Loucy (cell line): ENCODE measurements at regions not wholly inside any gene's neighbourhood (a gene's known extent, or its start where the extent isn't known, plus 50 kb on each side); places are given as distances from the start of the nearest gene placed in this dataset.
"Not testable (repeated sequence)": the region's sequence is repeated elsewhere in the genome, so short reads cannot be mapped to it uniquely, and the experiment has no call there.

Experiments used
- H2AFZ ChIP-seq: fragments of 200-600 bp; sonication (generic); 2 replicates; pipeline ENCODE4 v1.6.0; 2016; ENCODE audit warnings: antibody characterized with exemption, mild to moderate bottlenecking, low read length, moderate library complexity
- H3F3A ChIP-seq: fragments of 200-600 bp; 2 replicates; pipeline ENCODE4 v1.6.0; 2016; ENCODE audit warnings: antibody characterized with exemption, low read depth, mild to moderate bottlenecking
- H3K27me3 ChIP-seq: fragments of 200-600 bp; sonication (generic); 2 replicates; pipeline ENCODE4 v1.6.1; 2014; ENCODE audit warnings: low read length, mild to moderate bottlenecking; ENCODE audit not compliant: insufficient read depth, poor library complexity, severe bottlenecking
- H3K36me3 ChIP-seq: fragments of 200-600 bp; sonication (generic); 2 replicates; pipeline ENCODE4 v1.6.1; 2016; ENCODE audit warnings: low read length; ENCODE audit not compliant: insufficient read depth
- H3K4me1 ChIP-seq: fragments of 200-600 bp; sonication (generic); 2 replicates; pipeline ENCODE4 v1.5.1; 2014; ENCODE audit warnings: low read length, mild to moderate bottlenecking; ENCODE audit not compliant: insufficient read depth, poor library complexity, severe bottlenecking
- H3K4me2 ChIP-seq: fragments of 200-600 bp; sonication (generic); 2 replicates; pipeline ENCODE4 v1.6.0; 2014; ENCODE audit warnings: antibody characterized with exemption, low read length, low read depth, mild to moderate bottlenecking; ENCODE audit not compliant: poor library complexity, severe bottlenecking
- H3K4me3 ChIP-seq: fragments of 200-600 bp; sonication (generic); 2 replicates; pipeline ENCODE4 v1.5.1; 2014; ENCODE audit warnings: low read length, mild to moderate bottlenecking, mixed read lengths; ENCODE audit not compliant: poor library complexity, severe bottlenecking
- H3K79me2 ChIP-seq: fragments of 200-600 bp; sonication (generic); 2 replicates; pipeline ENCODE4 v1.6.1; 2014; ENCODE audit warnings: low read length; ENCODE audit not compliant: insufficient read depth
- H3K9ac ChIP-seq: fragments of 200-600 bp; sonication (generic); 2 replicates; pipeline ENCODE4 v1.6.0; 2014; ENCODE audit warnings: mild to moderate bottlenecking, low read depth, low read length, moderate library complexity; ENCODE audit not compliant: poor library complexity, severe bottlenecking
- H3K9me2 ChIP-seq: fragments of 200-600 bp; sonication (generic); replicated peaks from 2 replicates; pipeline ENCODE4 v1.6.1; 2016; ENCODE audit warnings: low read depth, low read length, mixed read lengths
- H3K9me3 ChIP-seq: fragments of 200-600 bp; sonication (generic); 2 replicates; pipeline ENCODE4 v1.6.1; 2014; ENCODE audit warnings: mild to moderate bottlenecking, antibody characterized with exemption, low read length, low read depth; ENCODE audit not compliant: insufficient read depth
- H4K20me1 ChIP-seq: fragments of 200-600 bp; sonication (generic); 2 replicates; pipeline ENCODE4 v1.6.0; 2014; ENCODE audit warnings: antibody characterized with exemption, low read length, mild to moderate bottlenecking; ENCODE audit not compliant: insufficient read depth, poor library complexity, severe bottlenecking
- EZH2phosphoT487 ChIP-seq: fragments of 200-600 bp; IDR thresholded peaks from 2 replicates; pipeline ENCODE4 v1.6.1; 2018; ENCODE audit warnings: antibody characterized with exemption, mild to moderate bottlenecking, moderate library complexity, borderline replicate concordance
- TF ChIP-seq, protein P1 (sequence below): fragments of 200-600 bp; sonication (generic); conservative IDR thresholded peaks from 2 replicates; pipeline ENCODE4 v1.5.1; 2014; ENCODE audit warnings: mild to moderate bottlenecking, antibody characterized with exemption, low read length

DNA sequence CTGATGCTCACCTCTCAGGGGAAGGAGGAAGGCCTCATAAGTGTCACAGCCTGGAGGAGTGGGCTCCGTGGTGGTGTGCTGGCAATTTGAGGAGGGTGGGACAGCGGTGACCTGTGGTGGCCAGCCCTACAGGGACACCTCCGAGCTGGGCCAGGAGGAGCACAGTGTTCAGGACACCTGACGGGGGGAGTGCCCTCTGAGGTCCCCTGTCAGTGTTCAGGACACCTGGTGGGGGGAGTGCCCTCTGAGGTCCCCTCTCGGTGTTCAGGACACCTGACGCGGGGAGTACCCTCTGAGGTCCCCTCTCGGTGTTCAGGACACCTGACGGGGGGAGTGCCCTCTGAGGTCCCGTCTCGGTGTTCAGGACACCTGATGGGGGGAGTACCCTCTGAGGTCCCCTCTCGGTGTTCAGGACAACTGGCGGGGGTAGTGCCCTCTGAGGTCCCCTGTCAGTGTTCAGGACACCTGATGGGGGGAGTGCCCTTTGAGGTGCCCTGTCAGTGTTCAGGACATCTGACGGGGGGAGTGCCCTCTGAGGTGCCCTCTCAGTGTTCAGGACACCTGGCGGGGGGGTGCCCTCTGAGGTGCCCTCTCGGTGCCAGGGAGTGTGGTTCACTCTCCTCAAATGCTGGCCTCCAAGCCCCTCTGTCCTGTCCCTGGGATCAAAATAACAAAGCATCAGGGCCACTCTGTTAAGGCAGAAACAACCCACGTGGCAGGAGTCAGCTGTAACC lies 73.4 kb upstream of the ZNF469 start:
- Histone ChIP-seq H3K79me2 (no peaks in the 10 kb centered on the region), H3K9me3 (no peaks in the 10 kb centered on the region; the same call in 1 of the 2 replicates), H3F3A (no peaks in the 10 kb centered on the region), H4K20me1 (no peaks in the 10 kb centered on the region), H2AFZ (no peak overlapping the region), H3K4me1 (no peaks in the 10 kb centered on the region), H3K27me3 (no peaks in the 10 kb centered on the region), H3K9ac (no peak overlapping the region), H3K4me3 (no peak overlapping the region), H3K9me2 (no peaks in the 10 kb centered on the region), H3K36me3 (no peaks in the 10 kb centered on the region), H3K4me2 (no peak overlapping the region)
- TF ChIP-seq, protein P1, sequence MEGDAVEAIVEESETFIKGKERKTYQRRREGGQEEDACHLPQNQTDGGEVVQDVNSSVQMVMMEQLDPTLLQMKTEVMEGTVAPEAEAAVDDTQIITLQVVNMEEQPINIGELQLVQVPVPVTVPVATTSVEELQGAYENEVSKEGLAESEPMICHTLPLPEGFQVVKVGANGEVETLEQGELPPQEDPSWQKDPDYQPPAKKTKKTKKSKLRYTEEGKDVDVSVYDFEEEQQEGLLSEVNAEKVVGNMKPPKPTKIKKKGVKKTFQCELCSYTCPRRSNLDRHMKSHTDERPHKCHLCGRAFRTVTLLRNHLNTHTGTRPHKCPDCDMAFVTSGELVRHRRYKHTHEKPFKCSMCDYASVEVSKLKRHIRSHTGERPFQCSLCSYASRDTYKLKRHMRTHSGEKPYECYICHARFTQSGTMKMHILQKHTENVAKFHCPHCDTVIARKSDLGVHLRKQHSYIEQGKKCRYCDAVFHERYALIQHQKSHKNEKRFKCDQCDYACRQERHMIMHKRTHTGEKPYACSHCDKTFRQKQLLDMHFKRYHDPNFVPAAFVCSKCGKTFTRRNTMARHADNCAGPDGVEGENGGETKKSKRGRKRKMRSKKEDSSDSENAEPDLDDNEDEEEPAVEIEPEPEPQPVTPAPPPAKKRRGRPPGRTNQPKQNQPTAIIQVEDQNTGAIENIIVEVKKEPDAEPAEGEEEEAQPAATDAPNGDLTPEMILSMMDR, result no peak
- TF ChIP-seq EZH2phosphoT487, result no peak

DNA sequence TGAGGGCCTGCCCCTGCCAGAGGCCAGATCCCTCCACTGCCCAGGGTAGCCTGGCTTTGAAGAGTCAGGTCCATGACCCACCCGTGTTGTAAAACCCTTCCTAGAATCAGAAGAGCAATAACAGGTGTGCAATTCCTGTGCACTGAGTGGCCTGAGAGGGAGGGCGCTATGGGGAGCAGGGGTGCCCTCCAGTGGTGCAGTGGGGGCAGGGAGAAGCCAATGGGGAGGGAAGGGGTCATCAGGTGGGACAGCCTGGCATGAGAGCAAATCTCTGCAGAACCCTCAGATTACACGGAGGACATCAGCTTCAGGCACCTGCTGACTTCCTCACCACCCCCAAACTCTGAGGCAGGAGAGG lies 72.9 kb upstream of the ZNF469 start:
- Histone ChIP-seq H3K4me2 (no peak overlapping the region), H3K4me1 (no peaks in the 10 kb centered on the region), H3F3A (no peaks in the 10 kb centered on the region), H3K4me3 (no peak overlapping the region), H3K9me3 (no peaks in the 10 kb centered on the region; the same call in 1 of the 2 replicates), H3K27me3 (no peaks in the 10 kb centered on the region), H3K79me2 (no peaks in the 10 kb centered on the region), H3K9ac (no peak overlapping the region), H3K36me3 (no peaks in the 10 kb centered on the region), H4K20me1 (no peaks in the 10 kb centered on the region), H2AFZ (no peak overlapping the region), H3K9me2 (no peaks in the 10 kb centered on the region)
- TF ChIP-seq, protein P1, result no peak
- no peak for TF ChIP-seq EZH2phosphoT487

DNA sequence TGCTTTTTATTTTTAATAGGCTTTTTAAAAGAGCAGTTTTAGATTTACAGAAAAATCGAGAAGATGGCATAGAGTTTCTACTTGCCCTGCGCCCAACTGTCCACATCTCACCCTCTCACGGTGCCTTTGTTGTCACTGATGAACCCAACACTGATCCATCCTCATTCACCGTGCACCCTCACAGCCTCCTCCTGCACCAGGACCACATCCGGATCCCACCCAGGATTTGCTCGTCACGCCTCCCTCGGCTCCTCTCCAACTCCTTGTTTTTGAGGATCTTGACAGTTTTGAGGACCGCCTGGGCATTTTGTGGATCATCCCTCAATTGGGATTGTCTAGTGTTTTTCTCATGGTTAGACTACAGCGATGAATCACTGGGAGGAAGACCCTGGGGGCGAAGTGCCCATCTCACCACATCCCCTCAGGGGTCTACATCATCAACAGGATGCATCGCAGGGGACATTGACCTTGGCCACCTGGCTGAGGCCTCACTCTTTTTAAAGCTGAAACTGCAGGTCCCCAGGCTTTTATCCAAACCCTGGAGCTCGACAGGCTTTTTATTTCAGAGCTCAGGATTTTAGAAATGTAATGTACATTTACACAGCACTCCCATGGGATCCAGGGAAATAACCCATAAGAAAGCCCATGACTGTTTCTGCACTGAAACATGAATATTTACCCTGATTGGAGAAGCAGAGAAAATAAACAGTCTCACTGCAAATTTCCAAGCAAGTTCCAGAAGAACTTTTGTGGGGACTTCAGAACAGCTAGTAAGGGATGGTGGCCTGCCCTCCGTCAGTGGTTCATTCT lies 71.8 kb upstream of the ZNF469 start:
- Histone ChIP-seq H3K4me2 (no peak overlapping the region), H3K27me3 (no peaks in the 10 kb centered on the region), H3K9ac (no peak overlapping the region), H4K20me1 (no peaks in the 10 kb centered on the region), H3K4me3 (no peak overlapping the region), H3K36me3 (no peaks in the 10 kb centered on the region), H3F3A (no peaks in the 10 kb centered on the region), H3K9me3 (no peaks in the 10 kb centered on the region), H3K9me2 (no peaks in the 10 kb centered on the region), H2AFZ (no peak overlapping the region), H3K4me1 (no peaks in the 10 kb centered on the region), H3K79me2 (no peaks in the 10 kb centered on the region)
- TF ChIP-seq, protein P1, result no peak
- no peak for TF ChIP-seq EZH2phosphoT487

DNA sequence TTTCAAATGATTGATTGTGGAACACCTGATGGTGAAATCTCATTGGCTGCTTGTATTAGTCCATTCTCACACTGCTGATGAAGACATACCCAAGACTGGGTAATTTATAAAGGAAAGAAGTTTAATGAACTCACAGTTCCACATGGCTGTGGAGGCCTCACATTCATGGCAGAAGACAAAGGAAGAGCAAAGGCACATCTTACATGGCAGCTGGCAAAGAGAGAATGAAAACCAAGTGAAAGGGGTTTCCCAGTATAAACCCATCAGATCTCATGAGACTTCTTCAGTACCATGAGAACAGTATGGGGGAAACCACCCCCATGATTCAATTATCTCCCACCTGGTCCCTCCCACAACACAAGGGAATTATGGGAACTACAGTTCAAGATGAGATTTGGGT lies 70.9 kb upstream of the ZNF469 start:
- H3K4me3 ChIP-seq, H2AFZ ChIP-seq, H4K20me1 ChIP-seq, H3K9me3 ChIP-seq, H3F3A ChIP-seq, H3K27me3 ChIP-seq, H3K4me2 ChIP-seq, H3K79me2 ChIP-seq, H3K4me1 ChIP-seq, H3K9me2 ChIP-seq, H3K36me3 ChIP-seq, H3K9ac ChIP-seq: not testable (repeated sequence)
